ENCODE measurements at regions not wholly inside any gene's neighbourhood (a gene's known extent, or its start where the extent isn't known, plus 50 kb on each side); places are given as distances from the start of the nearest gene placed in this dataset.
A peak's percentile ranks its signal among the peaks of the same experiment; 100 is the strongest.

DNA sequence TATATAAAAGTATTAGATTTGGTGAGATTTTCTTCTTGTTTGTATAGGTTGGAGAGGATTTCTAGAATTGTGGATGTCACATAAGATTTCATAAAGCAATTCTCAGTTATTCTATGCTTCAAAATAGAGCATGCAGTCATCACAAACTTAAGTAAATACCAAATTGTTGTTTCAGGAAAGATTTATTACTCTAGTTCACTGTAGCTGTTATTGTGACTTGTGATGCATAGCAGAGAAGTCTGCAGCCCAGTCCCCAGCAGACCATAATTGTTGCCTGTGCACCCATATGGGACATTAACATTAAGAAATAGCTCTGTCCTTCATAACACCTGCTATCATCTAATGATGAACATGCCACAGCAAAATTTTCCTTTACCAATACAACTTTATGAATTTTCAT is 228.0 kb upstream of the FAM83B start:
- Histone ChIP-seq H3K36me3 (no peaks in the 10 kb centered on the region), H3K27me3 (no peaks in the 10 kb centered on the region), H3K4me1 (peaks cover 0 to 11% (median 5%) of the 10 kb centered on the region in 3 donors), H3K9me3 (no peaks in the 10 kb centered on the region), H3K4me3 (no peak overlapping the region), H3K27ac (peak overlapping the region in 1 of 4 donors; percentile 33)
- TF ChIP-seq POLR2A (IDR thresholded peaks at IDR 0.05): no peak
- TF ChIP-seq, protein P1, sequence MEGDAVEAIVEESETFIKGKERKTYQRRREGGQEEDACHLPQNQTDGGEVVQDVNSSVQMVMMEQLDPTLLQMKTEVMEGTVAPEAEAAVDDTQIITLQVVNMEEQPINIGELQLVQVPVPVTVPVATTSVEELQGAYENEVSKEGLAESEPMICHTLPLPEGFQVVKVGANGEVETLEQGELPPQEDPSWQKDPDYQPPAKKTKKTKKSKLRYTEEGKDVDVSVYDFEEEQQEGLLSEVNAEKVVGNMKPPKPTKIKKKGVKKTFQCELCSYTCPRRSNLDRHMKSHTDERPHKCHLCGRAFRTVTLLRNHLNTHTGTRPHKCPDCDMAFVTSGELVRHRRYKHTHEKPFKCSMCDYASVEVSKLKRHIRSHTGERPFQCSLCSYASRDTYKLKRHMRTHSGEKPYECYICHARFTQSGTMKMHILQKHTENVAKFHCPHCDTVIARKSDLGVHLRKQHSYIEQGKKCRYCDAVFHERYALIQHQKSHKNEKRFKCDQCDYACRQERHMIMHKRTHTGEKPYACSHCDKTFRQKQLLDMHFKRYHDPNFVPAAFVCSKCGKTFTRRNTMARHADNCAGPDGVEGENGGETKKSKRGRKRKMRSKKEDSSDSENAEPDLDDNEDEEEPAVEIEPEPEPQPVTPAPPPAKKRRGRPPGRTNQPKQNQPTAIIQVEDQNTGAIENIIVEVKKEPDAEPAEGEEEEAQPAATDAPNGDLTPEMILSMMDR (IDR thresholded peaks at IDR 0.05): no peak
- TF ChIP-seq POLR2AphosphoS5 (IDR thresholded peaks at IDR 0.05): no peak
- TF ChIP-seq EP300 (IDR thresholded peaks at IDR 0.05): no peak
- no peak for ATAC-seq

DNA sequence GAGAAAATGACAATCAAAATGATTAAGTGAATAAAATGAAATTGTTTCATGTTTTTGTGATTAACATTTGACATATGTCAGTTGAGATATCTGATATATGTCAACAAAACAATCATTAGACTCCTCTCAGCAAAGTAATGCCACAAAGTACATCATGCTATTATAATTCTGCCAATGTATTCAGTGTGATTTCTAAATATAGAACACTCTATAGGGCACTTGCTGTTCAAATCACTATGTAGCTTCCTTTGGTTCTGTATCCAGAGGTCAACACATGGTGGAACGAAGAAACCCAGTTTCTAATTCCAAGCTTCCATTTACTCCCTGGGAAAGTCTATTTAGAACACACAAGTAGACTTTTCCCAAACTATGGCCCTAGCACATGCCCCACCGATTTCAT is 227.5 kb upstream of the FAM83B start:
- Histone ChIP-seq H3K27ac (no peak overlapping the region), H3K9me3 (no peaks in the 10 kb centered on the region), H3K4me1 (peaks cover 0 to 11% (median 5%) of the 10 kb centered on the region in 3 donors), H3K36me3 (no peaks in the 10 kb centered on the region), H3K27me3 (no peaks in the 10 kb centered on the region), H3K4me3 (no peak overlapping the region)
- ATAC-seq: no peak
- 88% methylated on average over 2 of the region's 2 CpGs for WGBS, 2 donors (ENCODE audit: low coverage in 1 of 2)
- TF ChIP-seq POLR2AphosphoS5 (IDR thresholded peaks at IDR 0.05) (no peak), POLR2A (IDR thresholded peaks at IDR 0.05) (no peak), EP300 (IDR thresholded peaks at IDR 0.05) (no peak)
- TF ChIP-seq, protein P1 (IDR thresholded peaks at IDR 0.05): no peak

GRCh38 chr6:54621285-54621684 is 225.3 kb upstream of the FAM83B start:
- TF ChIP-seq EP300 (IDR thresholded peaks at IDR 0.05): no peak
- TF ChIP-seq, protein P1 (IDR thresholded peaks at IDR 0.05): peak in 1 of 4 experiments; percentile 26
- no peaks in the 10 kb centered on the region for H3K9me3 ChIP-seq
- H3K4me1 ChIP-seq: peaks cover 0 to 11% (median 5%) of the 10 kb centered on the region in 3 donors
- H3K4me3 ChIP-seq: no peak overlapping the region
- H3K27ac ChIP-seq: no peak overlapping the region
- no peaks in the 10 kb centered on the region for H3K27me3 ChIP-seq
- no peak for ATAC-seq
- H3K36me3 ChIP-seq: no peaks in the 10 kb centered on the region

DNA sequence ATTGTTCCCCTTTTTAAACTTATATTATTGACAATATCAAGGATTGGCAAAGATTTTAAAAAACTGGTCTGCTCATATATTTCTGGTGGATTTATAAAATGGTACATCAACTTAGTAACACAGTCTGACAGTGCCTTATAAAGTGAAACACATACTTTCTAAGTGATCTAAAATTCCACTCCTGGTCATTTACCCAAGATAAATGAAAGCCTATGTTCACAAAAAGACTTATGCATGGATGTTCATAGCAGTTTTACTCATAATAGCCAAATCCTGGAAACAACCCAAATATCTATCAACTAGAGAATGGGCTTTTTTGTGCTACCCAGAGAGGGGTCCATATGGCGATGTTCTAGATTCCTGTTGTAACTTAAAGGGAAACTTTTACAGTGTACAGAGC is 222.4 kb upstream of the FAM83B start:
- H3K36me3 ChIP-seq: no peaks in the 10 kb centered on the region
- H3K4me1 ChIP-seq: no peaks in the 10 kb centered on the region
- H3K27ac ChIP-seq: no peak overlapping the region
- no peaks in the 10 kb centered on the region for H3K9me3 ChIP-seq
- no peak overlapping the region for H3K4me3 ChIP-seq
- ATAC-seq: no peak
- no peaks in the 10 kb centered on the region for H3K27me3 ChIP-seq
- TF ChIP-seq POLR2AphosphoS5 (IDR thresholded peaks at IDR 0.05) (no peak), EP300 (IDR thresholded peaks at IDR 0.05) (no peak), POLR2A (IDR thresholded peaks at IDR 0.05) (no peak)
- TF ChIP-seq, protein P1 (IDR thresholded peaks at IDR 0.05): no peak
- WGBS, 2 donors (ENCODE audit: low coverage in 1 of 2): 87% methylated on average over 1 of the region's 1 CpG; no CpG with 5 or more reads in 1 of the 2 donors

- H3K4me3 ChIP-seq: no peak overlapping the region
- TF ChIP-seq POLR2A (IDR thresholded peaks at IDR 0.05) (no peak), EP300 (IDR thresholded peaks at IDR 0.05) (no peak)
- 89 to 94% methylated on average over 3 of the region's 5 CpGs for WGBS, 2 donors (ENCODE audit: low coverage in 1 of 2)
- no peaks in the 10 kb centered on the region for H3K4me1 ChIP-seq
- no peak overlapping the region for H3K27ac ChIP-seq
- ATAC-seq: no peak
- H3K9me3 ChIP-seq: no peaks in the 10 kb centered on the region
- no peaks in the 10 kb centered on the region for H3K27me3 ChIP-seq
- H3K36me3 ChIP-seq: no peaks in the 10 kb centered on the region
These were observed 221.8 kb upstream of the FAM83B start for GRCh38 chr6:54624779-54625178.

DNA sequence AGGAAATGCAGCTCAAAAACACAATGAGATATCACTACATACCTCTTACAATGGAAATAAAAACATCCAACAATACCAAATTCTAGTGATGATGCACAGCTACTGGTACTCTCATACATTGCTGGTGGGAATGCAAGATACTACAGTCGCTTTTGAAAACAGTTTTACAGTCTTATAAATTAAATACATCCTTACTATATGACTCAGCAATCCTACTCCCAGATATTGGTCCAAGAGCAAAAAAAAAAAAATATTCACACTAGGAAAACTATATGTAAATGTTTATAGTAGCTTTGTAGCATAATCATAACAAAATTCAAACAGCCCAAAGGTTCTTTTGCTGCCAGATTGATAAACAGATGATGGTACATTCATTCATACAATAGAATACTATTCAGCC is 217.4 kb upstream of the FAM83B start:
- TF ChIP-seq POLR2AphosphoS5 (IDR thresholded peaks at IDR 0.05) (no peak), EP300 (IDR thresholded peaks at IDR 0.05) (no peak), POLR2A (IDR thresholded peaks at IDR 0.05) (no peak)
- TF ChIP-seq, protein P1 (IDR thresholded peaks at IDR 0.05): no peak
- Histone ChIP-seq H3K27ac (no peak overlapping the region), H3K4me1 (no peaks in the 10 kb centered on the region), H3K4me3 (no peak overlapping the region), H3K36me3 (no peaks in the 10 kb centered on the region), H3K9me3 (no peaks in the 10 kb centered on the region), H3K27me3 (no peaks in the 10 kb centered on the region)
- 62% methylated on average over 1 of the region's 1 CpG for WGBS, 2 donors (ENCODE audit: low coverage in 1 of 2)
- ATAC-seq: no peak
